H1 (cell line): ENCODE measurements at regions not wholly inside any gene's neighbourhood (a gene's known extent, or its start where the extent isn't known, plus 50 kb on each side); places are given as distances from the start of the nearest gene placed in this dataset.

Experiments used
- CTCF ChIA-PET: fragments of 300-600 bp; sonication (Branson Sonifier 250); formaldehyde crosslinking; loops from one replicate; lab custom pipeline; 2021; ENCODE audit not compliant: partially characterized antibody; lab: Charles Lee
- POLR2A ChIA-PET: fragments of 300-600 bp; sonication (Branson Sonifier 250); formaldehyde crosslinking; loops from one replicate; lab custom pipeline; 2021; ENCODE audit warnings: inconsistent platforms; ENCODE audit not compliant: partially characterized antibody; lab: Charles Lee
- DNase-seq, 2 experiments: peaks; one replicate each; pipeline versions ENCODE4 v3.0.0 to v3.0.0-alpha.2; 2010 to 2022; ENCODE audit warnings: low spot score in 2 of 2, low read depth in 1 of 2, mixed read lengths in 1 of 2
- FAIRE-seq: peaks from 2 replicates; lab custom pipeline; 2011; peaks lifted over from hg19 to GRCh38; lab: Jason Lieb, UNC
- H2AFZ ChIP-seq: 2 replicates; pipeline ENCODE4 v1.8.1; 2012; ENCODE audit warnings: low read length, inconsistent platforms
- H2AK5ac ChIP-seq: 2 replicates; pipeline ENCODE4 v1.6.1; 2013; ENCODE audit warnings: low read depth, low read length
- H2BK120ac ChIP-seq: replicated peaks from 2 replicates; pipeline ENCODE3; 2013; ENCODE audit warnings: low read depth, low read length, inconsistent platforms
- H2BK12ac ChIP-seq: 2 replicates; pipeline ENCODE4 v1.6.1; 2013; ENCODE audit warnings: low read depth, low read length
- H2BK15ac ChIP-seq: 2 replicates; pipeline ENCODE4 v1.6.1; 2013; ENCODE audit warnings: low read length
- H2BK20ac ChIP-seq: 2 replicates; pipeline ENCODE4 v1.6.1; 2013; ENCODE audit warnings: low read length
- H2BK5ac ChIP-seq: 2 replicates; pipeline ENCODE4 v1.6.1; 2013; ENCODE audit warnings: low read depth, low read length
- H3K14ac ChIP-seq: 2 replicates; pipeline ENCODE4 v1.6.1; 2013; ENCODE audit warnings: inconsistent platforms; ENCODE audit not compliant: insufficient read length
- H3K18ac ChIP-seq: 2 replicates; pipeline ENCODE4 v1.6.1; 2013; ENCODE audit warnings: low read length; ENCODE audit errors: extremely low read depth
- H3K23ac ChIP-seq: 2 replicates; pipeline ENCODE4 v1.6.1; 2013; ENCODE audit warnings: inconsistent platforms; ENCODE audit not compliant: insufficient read length
- H3K23me2 ChIP-seq: 2 replicates; pipeline ENCODE4 v1.6.1; 2013; ENCODE audit warnings: low read depth, low read length
- H3K27ac ChIP-seq: 2 replicates; pipeline ENCODE4 v1.6.1; 2011; ENCODE audit warnings: low read depth, low read length, inconsistent platforms
- H3K27me3 ChIP-seq, 4 experiments: replicated peaks in 1 of 4; 1 replicate in 1 of 4; 2 replicates in 3 of 4; pipeline versions ENCODE4 v1.6.1 to v1.8.1; 2011 to 2013; ENCODE audit warnings: low read length in 3 of 4, mild to moderate bottlenecking in 3 of 4, inconsistent platforms in 2 of 4, mixed read lengths in 2 of 4, moderate library complexity in 1 of 4; ENCODE audit not compliant: control insufficient read depth in 3 of 4, insufficient read depth in 3 of 4; ENCODE audit errors: extremely low read depth in 1 of 4
- H3K36me3 ChIP-seq, 4 experiments: 2 replicates each; pipeline versions ENCODE4 v1.6.1 to v1.8.1; 2011 to 2013; ENCODE audit warnings: mild to moderate bottlenecking in 4 of 4, low read length in 3 of 4, moderate library complexity in 2 of 4, control low read depth in 1 of 4, inconsistent platforms in 1 of 4; ENCODE audit not compliant: insufficient read depth in 4 of 4, control insufficient read depth in 2 of 4
- H3K4ac ChIP-seq: replicated peaks from 2 replicates; pipeline ENCODE3; 2013; ENCODE audit warnings: low read length, low read depth, mixed read lengths, inconsistent platforms; ENCODE audit not compliant: insufficient read length
- H3K4me1 ChIP-seq, 4 experiments: replicated peaks in 1 of 4; 1 replicate in 1 of 4; 2 replicates in 3 of 4; pipeline versions ENCODE4 v1.6.1 to v1.8.1; 2011 to 2013; ENCODE audit warnings: low read length in 3 of 4, inconsistent platforms in 2 of 4, mixed read lengths in 1 of 4; ENCODE audit not compliant: insufficient read depth in 4 of 4, control insufficient read depth in 3 of 4
- H3K4me2 ChIP-seq, 2 experiments: 2 replicates each; pipeline versions ENCODE4 v1.6.1 to v1.8.1; 2011 to 2013; ENCODE audit warnings: low read depth in 2 of 2, low read length in 2 of 2, control low read depth in 1 of 2, inconsistent platforms in 1 of 2, mild to moderate bottlenecking in 1 of 2; ENCODE audit not compliant: insufficient read depth in 1 of 2
- H3K4me3 ChIP-seq, 4 experiments: fragments of 200-600, 300-600 bp in 1 of 4; sonication (generic), shearing (Covaris generic), sonication (Bioruptor Twin) in 1 of 4; 2 replicates each; pipeline versions ENCODE4 v1.5.1 to v1.8.1; 2011 to 2016; ENCODE audit warnings: low read length in 4 of 4, low read depth in 3 of 4, control low read depth in 2 of 4, inconsistent platforms in 2 of 4, mild to moderate bottlenecking in 2 of 4, mixed read lengths in 1 of 4, moderate library complexity in 1 of 4; ENCODE audit not compliant: insufficient read depth in 2 of 4; ENCODE audit errors: extremely low read depth in 1 of 4
- H3K56ac ChIP-seq: replicated peaks from 2 replicates; pipeline ENCODE3; 2013; ENCODE audit warnings: low read depth, mild to moderate bottlenecking, mixed read lengths, low read length, inconsistent platforms; ENCODE audit not compliant: insufficient read length
- H3K79me1 ChIP-seq: 2 replicates; pipeline ENCODE4 v1.6.1; 2013; ENCODE audit warnings: low read depth, low read length, control low read depth
- H3K79me2 ChIP-seq, 2 experiments: 2 replicates each; pipeline versions ENCODE4 v1.6.1 to v1.8.1; 2012 to 2013; ENCODE audit warnings: low read length in 2 of 2, mild to moderate bottlenecking in 2 of 2, inconsistent platforms in 1 of 2; ENCODE audit not compliant: insufficient read depth in 2 of 2, control insufficient read depth in 1 of 2
- H3K9ac ChIP-seq, 4 experiments: replicated peaks in 1 of 4; 1 replicate in 1 of 4; 2 replicates in 3 of 4; pipeline versions ENCODE4 v1.6.1 to v1.8.1; 2011 to 2013; ENCODE audit warnings: low read depth in 3 of 4, low read length in 3 of 4, control low read depth in 2 of 4, mild to moderate bottlenecking in 2 of 4, moderate library complexity in 2 of 4, inconsistent platforms in 1 of 4; ENCODE audit errors: extremely low read depth in 1 of 4
- H3K9me3 ChIP-seq, 2 experiments: 2 replicates each; pipeline versions ENCODE4 v1.6.1 to v1.8.1; 2012 to 2013; ENCODE audit warnings: mild to moderate bottlenecking in 2 of 2, moderate library complexity in 2 of 2, control low read depth in 1 of 2, inconsistent platforms in 1 of 2, low read depth in 1 of 2, low read length in 1 of 2, mixed read lengths in 1 of 2; ENCODE audit not compliant: insufficient read depth in 2 of 2
- H4K20me1 ChIP-seq, 2 experiments: replicated peaks in 1 of 2; 2 replicates each; pipeline versions ENCODE3 to v1.8.1; 2011 to 2013; ENCODE audit warnings: inconsistent platforms in 2 of 2, low read length in 2 of 2, mild to moderate bottlenecking in 1 of 2; ENCODE audit not compliant: insufficient read depth in 2 of 2, control insufficient read depth in 1 of 2
- H4K5ac ChIP-seq: 2 replicates; pipeline ENCODE4 v1.6.1; 2013; ENCODE audit warnings: low read length, low read depth, mixed read lengths, inconsistent platforms; ENCODE audit not compliant: insufficient read length
- H4K8ac ChIP-seq: 2 replicates; pipeline ENCODE4 v1.8.0; 2013; ENCODE audit warnings: mild to moderate bottlenecking, moderate library complexity, low read length, inconsistent platforms; ENCODE audit not compliant: insufficient read depth; ENCODE audit errors: extremely low read depth
- H4K91ac ChIP-seq: replicated peaks from 2 replicates; pipeline ENCODE3; 2013; ENCODE audit warnings: low read length, mixed read lengths, inconsistent platforms; ENCODE audit not compliant: insufficient read length
- CBX8 ChIP-seq: fragments of 300-800, 300-1000 bp; sonication (generic); IDR thresholded peaks from 2 replicates; pipeline ENCODE4 v1.7.1; 2016; ENCODE audit warnings: low read depth, low read length, borderline replicate concordance
- EZH2 ChIP-seq: fragments of 200-600 bp; sonication (generic); IDR thresholded peaks from 2 replicates; pipeline ENCODE4 v1.7.1; 2012; ENCODE audit warnings: low read depth, mild to moderate bottlenecking, moderate library complexity, low read length, inconsistent platforms; ENCODE audit not compliant: severe bottlenecking
- NANOG ChIP-seq: IDR thresholded peaks from 2 replicates; pipeline ENCODE4 v1.6.1; 2011; ENCODE audit warnings: low read length, low read depth, mild to moderate bottlenecking, inconsistent platforms; ENCODE audit not compliant: insufficient read depth, poor library complexity, severe bottlenecking
- PHF8 ChIP-seq: fragments of 200-600 bp; sonication (generic); conservative IDR thresholded peaks from 2 replicates; pipeline ENCODE4 v1.7.1; 2012; ENCODE audit warnings: low read depth, mild to moderate bottlenecking, inconsistent platforms, low read length, moderate library complexity
- POLR2A ChIP-seq, 2 experiments: IDR thresholded peaks; 1 replicate in 1 of 2; 2 replicates in 1 of 2; pipeline ENCODE4 v1.6.1; 2011; ENCODE audit warnings: low read depth in 2 of 2, low read length in 2 of 2, mild to moderate bottlenecking in 2 of 2; ENCODE audit errors: control extremely low read depth in 1 of 2
- RBBP5 ChIP-seq: IDR thresholded peaks from 2 replicates; pipeline ENCODE4 v1.7.1; 2012; ENCODE audit warnings: low read depth, mild to moderate bottlenecking, inconsistent platforms, low read length, moderate library complexity, borderline replicate concordance
- SUZ12 ChIP-seq: fragments of 200-600 bp; sonication (generic); IDR thresholded peaks from 2 replicates; pipeline ENCODE4 v1.6.1; 2012; ENCODE audit warnings: mild to moderate bottlenecking, inconsistent platforms, low read length, moderate library complexity, mixed read lengths
- TAF1 ChIP-seq: IDR thresholded peaks from 2 replicates; pipeline ENCODE4 v1.6.1; 2011; ENCODE audit warnings: mild to moderate bottlenecking, low read depth, low read length
- TEAD4 ChIP-seq: IDR thresholded peaks from 2 replicates; pipeline ENCODE4 v1.6.1; 2012; ENCODE audit warnings: low read depth, low read length, inconsistent platforms, mixed read lengths
- WGBS, 2 experiments: shearing (Covaris generic) in 1 of 2; methylation state at CpG; one replicate each; pipeline versions ENCODE4 v1.1.6 to v1.1.7; 2013 to 2015; ENCODE audit warnings: low lambda C conversion rate in 2 of 2, mixed read lengths in 2 of 2, inconsistent platforms in 1 of 2, low coverage in 1 of 2, missing lambda C conversion rate in 1 of 2; ENCODE audit not compliant: insufficient replicate concordance in 2 of 2, insufficient coverage in 1 of 2, insufficient read length in 1 of 2; ENCODE audit errors: extremely low coverage in 1 of 2, missing lambda C conversion rate in 1 of 2; 5-methylcytosine and 5-hydroxymethylcytosine counted together

DNA sequence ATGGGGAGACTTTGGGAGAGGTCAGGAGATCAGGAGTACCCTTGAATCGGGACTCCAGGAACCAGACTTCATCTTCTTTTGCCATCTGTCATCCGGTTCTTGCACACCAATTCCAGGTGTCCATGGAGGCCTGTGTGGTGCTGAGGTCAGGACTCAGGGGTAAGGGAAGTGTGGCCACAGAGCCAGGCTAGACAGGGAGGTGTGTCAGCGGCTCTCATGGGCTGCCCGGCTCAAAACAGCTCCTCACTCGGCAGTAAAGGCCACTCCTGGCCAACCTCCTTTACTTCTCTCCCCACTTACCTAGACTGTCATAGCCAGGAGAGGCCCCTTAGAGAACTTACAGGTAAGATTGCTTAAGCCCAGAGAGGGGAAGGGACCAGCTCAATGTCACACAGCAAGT lies 75.7 kb upstream of the NECTIN1 start:
- Histone ChIP-seq H3K56ac (no peak overlapping the region), H2BK5ac (no peak overlapping the region), H3K27ac (no peak overlapping the region), H2BK12ac (no peak overlapping the region), H4K20me1 (peaks cover 0 to 3% of the 10 kb centered on the region in 2 experiments), H2AFZ (no peak overlapping the region), H3K23ac (no peak overlapping the region), H4K8ac (no peak overlapping the region), H3K27me3 (peaks cover 0 to 6% (median 0%) of the 10 kb centered on the region in 4 experiments; a peak in 2 of 7 replicates), H3K79me1 (no peaks in the 10 kb centered on the region), H3K14ac (no peak overlapping the region), H3K9ac (no peak overlapping the region), H2BK15ac (no peak overlapping the region), H3K4me3 (no peak overlapping the region), H3K23me2 (0 out of 2 replicates have a peak, but pooled peaks cover 1% of the 10 kb centered on the region), H2BK120ac (no peak overlapping the region), H3K9me3 (no peaks in the 10 kb centered on the region), H3K4me1 (no peaks in the 10 kb centered on the region; a peak in 1 of 7 replicates), H3K4me2 (no peak overlapping the region), H2AK5ac (no peak overlapping the region), H3K79me2 (no peaks in the 10 kb centered on the region), H3K36me3 (no peaks in the 10 kb centered on the region), H4K5ac (no peak overlapping the region), H3K18ac (no peak overlapping the region), H3K4ac (no peak overlapping the region), H2BK20ac (no peak overlapping the region), H4K91ac (no peak overlapping the region)
- ChIA-PET POLR2A (no interaction called here), CTCF (interaction anchor here (1.2 to 1.5 kb wide), 4 partner anchors 10 to 275 kb away, joined by 3 to 5 read pairs (median 4); no protein-coding TSS in a partner anchor)
- TF ChIP-seq SUZ12 (no peak), EZH2 (no peak), TAF1 (no peak), CBX8 (no peak), POLR2A (IDR thresholded peaks at IDR 0.05; ENCODE audit: control extremely low read depth in 1 of 2, low read depth in 2 of 2, low read length in 2 of 2) (no peak), TEAD4 (no peak), RBBP5 (no peak), PHF8 (no peak), NANOG (no peak)
- 93% methylated on average over 4 of the region's 5 CpGs; no CpG with 5 or more reads in 1 of the 2 experiments for whole genome bisulfite sequencing, 2 experiments
- DNase-seq (no peak), FAIRE-seq (no peak)
